ENCODE measurements at regions not wholly inside any gene's neighbourhood (a gene's known extent, or its start where the extent isn't known, plus 50 kb on each side); places are given as distances from the start of the nearest gene placed in this dataset.

GRCh38 chr18:37847544-37847943, 281.9 kb upstream of the CELF4 start:
- 82 to 83% methylated on average over 3 of the region's 3 CpGs for WGBS, 2 donors

GRCh38 chr18:37846996-37847395, 281.4 kb upstream of the CELF4 start:
- Histone ChIP-seq H3K4me1 (no peaks in the 10 kb centered on the region), H3K36me3 (ENCODE audit: low read depth, missing control alignments) (no peaks in the 10 kb centered on the region), H3K27me3 (no peaks in the 10 kb centered on the region), H3K4me3 (no peak overlapping the region), H3K27ac (no peak overlapping the region), H3K9me3 (no peaks in the 10 kb centered on the region)
- DNase-seq = no peak
- TF ChIP-seq POLR2A (IDR thresholded peaks at IDR 0.05) (no peak), CTCF (IDR thresholded peaks at IDR 0.05) (no peak)
- 34 to 56% methylated on average over 3 of the region's 3 CpGs for WGBS, 2 donors
- intact Hi-C loops (cut with DNase I; ENCODE audit: low total_unique reads) = no loop called here

More at GRCh38 chr18:37847544-37847943, 281.9 kb upstream of the CELF4 start:
- TF ChIP-seq POLR2A (IDR thresholded peaks at IDR 0.05) (no peak), CTCF (IDR thresholded peaks at IDR 0.05) (no peak)
- no peak overlapping the region for H3K27ac ChIP-seq
- DNase-seq = no peak
- no peak overlapping the region for H3K4me3 ChIP-seq
- no peaks in the 10 kb centered on the region for H3K27me3 ChIP-seq
- no peaks in the 10 kb centered on the region for H3K36me3 ChIP-seq (ENCODE audit: low read depth, missing control alignments)
- H3K4me1 ChIP-seq = no peaks in the 10 kb centered on the region
- intact Hi-C loops (cut with DNase I; ENCODE audit: low total_unique reads) = no loop called here
- H3K9me3 ChIP-seq = no peaks in the 10 kb centered on the region

- Histone ChIP-seq H3K27me3 (no peaks in the 10 kb centered on the region), H3K9me3 (no peaks in the 10 kb centered on the region), H3K27ac (no peak overlapping the region), H3K36me3 (ENCODE audit: low read depth, missing control alignments) (no peaks in the 10 kb centered on the region), H3K4me3 (no peak overlapping the region), H3K4me1 (no peaks in the 10 kb centered on the region)
- intact Hi-C loops (cut with DNase I; ENCODE audit: low total_unique reads) = no loop called here
- TF ChIP-seq CTCF (IDR thresholded peaks at IDR 0.05) (no peak), POLR2A (IDR thresholded peaks at IDR 0.05) (no peak)
- no peak for DNase-seq
- 37 to 95% methylated on average over 2 of the region's 2 CpGs for WGBS, 2 donors
Observed at GRCh38 chr18:37845498-37845897, 279.9 kb upstream of the CELF4 start.

GRCh38 chr18:37844209-37844970, 278.8 kb upstream of the CELF4 start:
- DNase-seq = no peak
- 70 to 74% methylated on average over 10 of the region's 10 CpGs for WGBS, 2 donors
- intact Hi-C loops (cut with DNase I; ENCODE audit: low total_unique reads) = no loop called here

More at GRCh38 chr18:37844209-37844970, 278.8 kb upstream of the CELF4 start:
- no peaks in the 10 kb centered on the region for H3K4me1 ChIP-seq
- no peaks in the 10 kb centered on the region for H3K36me3 ChIP-seq (ENCODE audit: low read depth, missing control alignments)
- no peaks in the 10 kb centered on the region for H3K9me3 ChIP-seq
- no peak for TF ChIP-seq CTCF (IDR thresholded peaks at IDR 0.05)
- no peak for TF ChIP-seq POLR2A (IDR thresholded peaks at IDR 0.05)
- no peak overlapping the region for H3K4me3 ChIP-seq
- no peak overlapping the region for H3K27ac ChIP-seq
- no peaks in the 10 kb centered on the region for H3K27me3 ChIP-seq

Measured in testis (tissue), 2 donors.